GM10248 (cell line): ENCODE measurements at regions not wholly inside any gene's neighbourhood (a gene's known extent, or its start where the extent isn't known, plus 50 kb on each side); places are given as distances from the start of the nearest gene placed in this dataset.

ENCODE experiments used
- CTCF ChIA-PET: fragments of 300-600 bp; sonication (Branson Sonifier 250); formaldehyde crosslinking; extraction: SDS; loops from one replicate; lab custom pipeline; 2021; ENCODE audit warnings: antibody characterized with exemption; lab: Yijun Ruan, JAX
- POLR2A ChIA-PET: fragments of 350-650 bp; sonication (Branson Sonifier 250); formaldehyde crosslinking; extraction: SDS; loops from one replicate; lab custom pipeline; 2020; ENCODE audit warnings: antibody characterized with exemption; lab: Yijun Ruan, JAX
- DNase-seq: peaks from one replicate; pipeline ENCODE4 v3.0.0; 2012; ENCODE audit errors: extremely low spot score
- CTCF ChIP-seq: IDR thresholded peaks from 2 replicates; pipeline ENCODE4 v1.5.1; 2012; ENCODE audit warnings: mild to moderate bottlenecking, low read depth; ENCODE audit errors: extremely low read depth, missing control alignments, control extremely low read depth

GRCh38 chr5:145220481-145220880 is 614.7 kb downstream of the PRELID2 start:
- TF ChIP-seq CTCF = no peak
- POLR2A ChIA-PET = no interaction called here
- DNase-seq = no peak
- CTCF ChIA-PET = no interaction called here

- DNase-seq = no peak
- no peak for TF ChIP-seq CTCF
- CTCF ChIA-PET = no interaction called here
- POLR2A ChIA-PET = no interaction called here
Observed at GRCh38 chr5:145218982-145219381, 616.2 kb downstream of the PRELID2 start.

- no peak for TF ChIP-seq CTCF
- POLR2A ChIA-PET = no interaction called here
- DNase-seq = no peak
- CTCF ChIA-PET = no interaction called here
Observed at GRCh38 chr5:145218019-145218418, 617.1 kb downstream of the PRELID2 start.

GRCh38 chr5:145210020-145210419 is 625.1 kb downstream of the PRELID2 start:
- ChIA-PET POLR2A (no interaction called here), CTCF (no interaction called here)
- no peak for TF ChIP-seq CTCF
- DNase-seq = no peak

GRCh38 chr5:145205546-145205945 is 629.6 kb downstream of the PRELID2 start:
- DNase-seq = no peak
- POLR2A ChIA-PET = no interaction called here
- TF ChIP-seq CTCF = no peak
- CTCF ChIA-PET = no interaction called here

- ChIA-PET POLR2A (no interaction called here), CTCF (no interaction called here)
- no peak for TF ChIP-seq CTCF
- no peak for DNase-seq
Observed at GRCh38 chr5:145204743-145205142, 630.4 kb downstream of the PRELID2 start.

- CTCF ChIA-PET = no interaction called here
- POLR2A ChIA-PET = no interaction called here
- DNase-seq = no peak
Observed at GRCh38 chr5:145203193-145203592, 631.9 kb downstream of the PRELID2 start.

More at GRCh38 chr5:145203193-145203592, 631.9 kb downstream of the PRELID2 start:
- TF ChIP-seq CTCF = no peak
